GM19463 (cell line): ENCODE measurements at regions not wholly inside any gene's neighbourhood (a gene's known extent, or its start where the extent isn't known, plus 50 kb on each side); places are given as distances from the start of the nearest gene placed in this dataset.

Source experiments
- ATAC-seq: cut with Tn5 transposase; IDR thresholded peaks from one replicate; pipeline ENCODE4 v1.9.1; 2021; ENCODE audit warnings: mild to moderate bottlenecking, moderate library complexity; ENCODE audit not compliant: unreplicated experiment

DNA sequence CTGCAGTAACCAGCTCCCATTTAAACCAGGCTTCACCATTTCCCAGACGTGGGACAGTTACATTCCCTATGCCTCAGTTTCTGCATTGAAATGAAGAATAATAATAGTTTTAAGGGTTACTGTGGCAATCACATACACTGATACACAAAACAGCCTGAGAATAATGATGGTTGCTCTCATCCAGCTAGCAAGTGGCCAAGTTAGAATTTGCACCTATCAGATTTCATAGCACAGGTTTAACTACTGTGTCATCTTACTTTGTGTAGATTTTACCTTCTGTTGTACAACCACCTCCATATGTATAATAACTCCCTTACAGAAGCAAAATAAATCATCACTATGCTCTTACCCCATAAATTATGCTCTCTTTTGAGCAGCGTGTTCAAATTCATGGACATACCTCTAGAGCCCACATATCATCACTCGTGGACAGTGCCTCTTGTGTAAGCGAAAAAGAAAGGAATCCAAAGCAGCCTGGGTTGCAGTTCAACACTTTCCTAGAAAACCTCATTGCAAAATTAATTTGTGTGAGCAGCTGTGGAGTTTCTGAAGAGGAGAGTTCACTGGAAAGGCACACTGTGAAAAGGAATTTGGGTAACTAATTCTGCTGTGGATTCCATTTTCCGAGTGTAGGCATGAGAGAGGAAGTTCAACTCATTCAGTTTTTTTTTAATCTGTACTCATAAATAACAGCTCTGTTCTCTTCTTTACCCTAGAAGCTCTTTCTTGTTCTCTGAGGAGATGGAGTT is 492.5 kb downstream of the ARL4A start:
- ATAC-seq, result no peak

DNA sequence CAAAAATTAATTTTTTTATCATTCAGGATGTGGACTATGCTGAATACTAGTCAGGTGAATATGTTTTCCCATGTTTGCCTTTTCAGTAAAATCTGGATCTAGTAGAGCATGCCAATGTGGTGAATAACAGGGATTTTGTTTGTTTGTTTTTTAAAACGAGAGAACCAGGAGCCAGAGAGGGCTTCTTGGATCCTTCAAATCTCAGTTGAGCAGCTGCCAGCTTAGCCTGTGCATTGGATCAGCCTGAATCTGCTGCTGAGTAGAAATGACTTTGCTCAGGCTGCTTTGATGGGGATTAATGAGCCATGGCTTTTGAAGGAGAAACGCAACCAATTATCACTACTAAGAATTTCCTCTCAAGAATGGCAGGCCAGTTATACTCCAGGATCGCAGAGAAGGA is 493.8 kb downstream of the ARL4A start:
- ATAC-seq, result no peak

GRCh38 chr7:13185139-13185538 is 497.7 kb downstream of the ARL4A start:
- ATAC-seq, result no peak

DNA sequence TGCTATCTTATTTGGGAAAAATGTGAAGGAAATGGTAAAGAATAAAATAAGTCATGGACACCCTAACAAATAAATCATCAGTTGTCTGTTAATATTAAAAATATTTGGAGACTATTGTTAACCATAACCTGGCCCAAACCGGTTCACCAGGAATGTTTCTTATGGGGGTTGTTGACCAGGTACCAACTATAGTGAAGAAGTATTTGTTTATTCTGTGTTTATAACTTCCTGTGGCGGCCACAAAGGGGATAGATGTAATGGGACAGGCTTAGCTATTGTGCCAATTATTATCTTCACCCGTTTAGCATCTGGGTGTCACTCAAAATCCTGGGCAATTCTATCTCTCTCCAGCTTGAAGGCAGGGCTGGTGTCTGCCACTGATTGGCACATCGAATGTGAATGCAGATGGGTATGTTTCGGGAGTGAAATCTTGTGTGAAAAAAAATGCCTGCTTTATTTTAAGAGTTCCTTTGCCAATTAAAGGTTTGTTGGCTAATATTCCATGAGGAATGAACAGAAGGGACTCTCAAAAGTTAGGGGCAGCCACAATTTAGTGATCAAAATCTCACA is 500.9 kb downstream of the ARL4A start:
- no peak for ATAC-seq

DNA sequence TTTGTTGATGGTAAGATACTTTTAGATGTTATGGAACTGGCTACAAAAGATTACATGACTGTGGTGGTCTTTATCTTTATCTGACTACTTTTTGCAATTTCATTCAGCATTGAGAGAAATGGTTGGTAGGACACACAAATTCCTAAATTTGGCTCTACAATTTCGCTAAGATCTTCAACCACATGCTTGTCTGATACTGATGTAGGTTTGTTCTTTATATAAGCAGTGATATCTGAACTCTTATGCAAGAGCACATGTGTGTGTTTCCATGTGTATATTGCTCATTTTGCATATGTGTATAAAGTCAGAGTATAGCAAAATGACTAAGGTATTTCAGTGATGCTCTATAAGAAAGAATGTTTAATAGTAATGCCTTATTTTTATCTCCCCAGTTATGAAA is 501.5 kb downstream of the ARL4A start:
- no peak for ATAC-seq

DNA sequence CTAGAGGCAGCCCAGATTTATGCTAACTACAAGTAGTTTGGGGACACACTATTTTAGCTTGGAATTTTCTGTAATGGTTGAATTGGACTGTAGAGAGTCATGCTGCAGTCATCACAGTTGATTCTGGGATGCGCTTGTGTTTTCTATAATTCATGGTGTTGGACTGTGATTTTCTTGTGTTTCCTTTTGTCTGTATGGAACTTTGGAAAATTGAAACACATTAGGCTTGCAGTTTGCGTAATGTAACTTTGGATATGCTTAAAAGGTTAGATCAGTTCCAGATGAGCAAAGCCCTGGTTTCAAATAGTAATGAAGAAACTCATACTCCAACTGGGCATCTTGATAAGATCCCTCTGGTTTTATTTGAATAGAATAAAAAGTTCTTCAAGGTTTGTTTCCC is 502.2 kb downstream of the ARL4A start:
- ATAC-seq, result no peak

DNA sequence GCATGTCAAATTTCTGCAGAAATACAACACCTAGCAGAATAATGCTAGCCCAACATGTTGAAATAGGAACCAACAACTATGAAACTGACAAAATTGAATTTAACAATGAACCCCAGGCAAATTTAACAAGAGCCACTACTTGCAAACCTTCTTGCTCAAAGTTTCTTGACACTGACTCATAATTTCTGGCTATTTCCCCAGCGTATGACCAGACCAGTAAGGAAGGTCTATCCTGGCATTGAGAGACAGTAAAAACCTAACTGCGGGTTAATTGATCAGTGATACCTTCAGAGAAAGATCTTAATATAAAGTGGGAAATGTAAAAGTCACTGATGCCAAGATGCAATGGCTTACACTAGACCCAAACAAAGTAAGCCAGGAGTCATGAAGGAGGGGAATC is 510.1 kb downstream of the ARL4A start:
- no peak for ATAC-seq

- no peak for ATAC-seq
Observed at GRCh38 chr7:13198036-13198435, 510.6 kb downstream of the ARL4A start.

- no peak for ATAC-seq
Observed at GRCh38 chr7:13198727-13199126, 511.3 kb downstream of the ARL4A start.

DNA sequence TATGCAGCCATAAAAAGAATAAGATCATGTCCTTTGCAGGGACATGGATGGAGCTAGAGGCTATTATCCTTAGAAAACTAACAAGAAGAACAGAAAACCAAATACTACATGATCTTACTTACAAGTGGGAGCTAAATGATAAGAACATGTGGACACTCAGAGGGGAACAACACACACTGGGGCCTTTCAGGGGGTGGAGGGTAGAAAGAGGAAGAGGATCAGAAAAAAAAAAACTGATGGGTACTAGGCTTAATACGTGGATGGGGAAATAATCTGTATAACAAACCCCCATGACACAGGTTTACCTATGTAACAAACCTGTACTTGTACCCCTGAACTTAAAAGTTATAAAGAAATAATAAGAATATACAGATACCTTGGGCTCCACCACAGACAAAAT is 514.2 kb downstream of the ARL4A start:
- no peak for ATAC-seq

DNA sequence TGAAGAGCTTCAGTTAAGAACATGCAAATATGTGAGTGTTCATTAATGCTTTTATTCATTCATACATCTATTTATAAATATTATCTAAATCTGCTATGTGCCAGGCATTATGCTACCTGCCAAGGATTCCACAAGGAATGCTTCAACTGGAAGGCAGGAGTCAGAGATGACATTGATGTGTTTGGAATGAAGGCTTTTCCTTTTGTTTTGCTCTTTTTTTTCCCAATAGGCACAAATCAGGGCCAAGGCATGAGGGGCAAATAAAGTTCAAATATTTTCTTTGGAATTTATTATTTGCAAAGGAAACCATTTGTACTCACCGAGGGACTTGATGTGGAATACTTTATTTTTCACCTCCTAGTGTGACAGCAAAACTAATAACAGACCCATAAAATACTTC is 530.3 kb downstream of the ARL4A start:
- no peak for ATAC-seq

GRCh38 chr7:13225068-13225467 is 537.6 kb downstream of the ARL4A start:
- ATAC-seq, result no peak

DNA sequence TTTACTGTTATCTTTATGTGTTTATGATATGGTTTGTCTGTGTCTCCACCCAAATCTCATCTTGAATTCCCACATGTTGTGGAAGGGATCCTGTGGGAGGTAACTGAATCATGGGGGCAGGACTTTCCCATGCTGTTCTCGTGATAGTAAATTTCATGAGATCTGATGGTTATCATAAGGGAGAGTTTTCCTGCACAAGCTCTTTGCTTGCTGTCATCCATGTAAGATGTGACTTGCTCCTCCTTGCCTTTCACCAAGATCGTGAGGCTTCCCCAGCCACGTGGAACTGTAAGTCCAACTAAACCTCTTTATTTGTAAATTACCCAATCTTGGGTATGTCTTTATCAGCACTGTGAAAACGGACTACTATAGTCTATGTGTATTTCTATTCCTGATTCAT is 539.0 kb downstream of the ARL4A start:
- ATAC-seq, result no peak

- no peak for ATAC-seq
Observed at GRCh38 chr7:13231216-13231615, 543.8 kb downstream of the ARL4A start.

- no peak for ATAC-seq
Observed at GRCh38 chr7:13235436-13235835, 548.0 kb downstream of the ARL4A start.

DNA sequence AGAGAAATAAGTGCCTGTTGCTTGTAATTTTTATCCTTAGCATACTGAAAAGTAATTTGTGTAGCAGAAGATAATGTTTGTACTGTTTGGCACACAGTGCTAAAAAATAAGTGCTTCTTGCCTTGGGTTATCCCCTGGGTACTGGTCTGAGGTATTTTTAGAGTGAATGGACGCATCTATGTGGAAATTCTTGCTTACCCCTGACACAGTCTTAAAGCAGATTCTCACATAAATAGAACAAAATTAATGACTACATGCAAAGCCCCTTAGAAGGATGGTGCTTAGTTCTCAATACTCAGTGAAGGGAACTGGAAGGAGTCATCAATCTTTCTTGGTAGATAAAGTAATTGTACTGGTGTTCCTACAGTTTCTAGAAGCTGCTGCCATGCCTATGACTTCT is 548.6 kb downstream of the ARL4A start:
- no peak for ATAC-seq

DNA sequence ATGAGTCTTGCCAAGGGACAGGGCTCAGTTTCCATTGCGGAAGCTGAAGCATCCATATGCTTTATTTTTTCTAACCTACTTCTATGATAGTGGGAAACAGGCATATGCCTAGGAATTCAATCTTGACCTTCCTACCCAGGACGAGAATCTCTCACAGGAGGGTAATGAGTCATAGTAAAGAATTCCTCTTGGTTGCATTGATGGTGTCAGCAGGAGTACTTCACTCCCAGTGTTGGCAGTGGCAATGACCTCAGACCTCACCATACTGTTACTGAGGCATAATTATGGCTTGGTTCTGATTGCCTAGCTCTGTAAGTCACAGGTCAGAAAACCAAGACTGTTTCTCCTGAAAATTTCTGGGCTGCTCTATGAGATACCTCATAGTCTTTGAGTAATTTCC is 552.9 kb downstream of the ARL4A start:
- no peak for ATAC-seq

- ATAC-seq, result no peak
Observed at GRCh38 chr7:13241416-13241815, 554.0 kb downstream of the ARL4A start.

DNA sequence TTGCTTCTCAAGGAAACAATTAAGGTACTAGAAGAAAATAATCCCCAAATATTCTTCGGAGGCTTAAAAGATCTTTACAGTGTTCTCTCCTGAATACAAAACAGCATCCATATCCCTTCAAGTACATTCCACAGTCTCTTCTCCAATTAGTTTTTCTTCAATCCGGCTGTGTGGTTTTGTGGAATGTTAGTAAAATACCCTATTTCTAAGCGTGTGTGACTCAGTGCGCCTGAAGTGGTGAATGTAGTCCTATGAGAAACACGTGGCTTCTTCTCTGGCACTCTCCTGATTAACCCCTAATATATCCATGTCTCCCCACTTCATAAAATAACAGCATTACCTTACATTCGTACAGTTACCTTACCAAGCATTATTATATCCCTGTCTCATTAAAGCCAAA is 570.2 kb downstream of the ARL4A start:
- ATAC-seq, result no peak

DNA sequence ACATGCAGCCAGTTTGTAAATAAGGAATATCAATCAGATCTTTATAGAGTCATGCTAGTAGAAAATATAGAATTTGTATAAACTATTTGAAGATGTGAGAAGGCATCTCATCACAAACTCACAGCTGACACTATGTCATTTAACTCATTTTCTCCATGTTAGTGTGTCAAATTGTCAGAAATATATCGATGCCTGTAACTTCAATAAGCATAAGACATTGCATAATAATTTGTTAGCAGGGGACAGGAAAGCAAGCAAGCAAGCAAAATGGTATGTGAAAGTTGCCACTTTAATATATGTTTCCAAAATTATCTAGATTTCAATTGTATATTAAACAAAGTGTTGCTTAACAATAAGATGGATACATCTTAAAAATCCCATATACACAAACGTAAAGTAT is 571.0 kb downstream of the ARL4A start:
- ATAC-seq, result no peak

DNA sequence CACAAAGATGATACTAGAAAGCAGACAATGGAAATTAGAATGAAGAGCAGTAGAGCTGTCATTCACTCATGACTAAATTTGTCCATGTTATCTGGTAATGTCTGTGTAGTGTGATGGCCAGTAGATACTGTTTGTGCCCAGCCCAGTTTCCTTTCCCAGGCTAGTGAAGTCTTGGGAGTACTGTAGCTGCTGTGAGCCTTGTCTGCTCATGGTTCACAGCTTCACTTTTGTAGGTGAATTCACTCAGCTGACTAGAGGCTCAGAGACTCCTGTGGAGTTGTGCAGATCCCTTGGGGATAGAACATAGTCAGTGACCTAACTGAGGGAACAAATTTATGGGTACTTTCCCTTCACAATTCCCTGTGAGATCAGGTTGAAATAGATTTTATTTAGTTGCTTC is 572.5 kb downstream of the ARL4A start:
- ATAC-seq, result no peak

- ATAC-seq, result no peak
Observed at GRCh38 chr7:13262929-13263530, 575.6 kb downstream of the ARL4A start.

GRCh38 chr7:13265271-13265670 is 577.8 kb downstream of the ARL4A start:
- ATAC-seq, result no peak
